AG08395 (cell line): ENCODE measurements at regions not wholly inside any gene's neighbourhood (a gene's known extent, or its start where the extent isn't known, plus 50 kb on each side); places are given as distances from the start of the nearest gene placed in this dataset.
"Not testable (repeated sequence)": the region's sequence is repeated elsewhere in the genome, so short reads cannot be mapped to it uniquely, and the experiment has no call there.

Experiments
- DNase-seq: peaks from one replicate; pipeline ENCODE4 v3.0.0; 2012; ENCODE audit warnings: mixed read lengths, low spot score

GRCh38 chr7:132030086-132030568 lies 473.7 kb upstream of the PODXL start:
- DNase-seq, result no peak

- DNase-seq, result no peak
Measured at GRCh38 chr7:132029369-132030085, 473.1 kb upstream of the PODXL start.

- no peak for DNase-seq
Measured at GRCh38 chr7:132028144-132028920, 471.9 kb upstream of the PODXL start.

- DNase-seq, result no peak
Measured at GRCh38 chr7:132024290-132024689, 467.9 kb upstream of the PODXL start.

- no peak for DNase-seq
Measured at GRCh38 chr7:132023466-132023865, 467.0 kb upstream of the PODXL start.

GRCh38 chr7:132022188-132022587 lies 465.8 kb upstream of the PODXL start:
- DNase-seq, result no peak

- DNase-seq, result no peak
Measured at GRCh38 chr7:132019703-132020102, 463.3 kb upstream of the PODXL start.

GRCh38 chr7:132009778-132010177 lies 453.4 kb upstream of the PODXL start:
- no peak for DNase-seq

- peak; percentile 61 for DNase-seq
Measured at GRCh38 chr7:132004529-132004928, 448.1 kb upstream of the PODXL start.

- DNase-seq, result no peak
Measured at GRCh38 chr7:132002343-132002968, 446.0 kb upstream of the PODXL start.

GRCh38 chr7:132001146-132001545 lies 444.7 kb upstream of the PODXL start:
- DNase-seq, result no peak

GRCh38 chr7:131999193-131999592 lies 442.8 kb upstream of the PODXL start:
- DNase-seq, result no peak

GRCh38 chr7:131995324-131995723 lies 438.9 kb upstream of the PODXL start:
- no peak for DNase-seq

GRCh38 chr7:131981069-131981468 lies 424.6 kb upstream of the PODXL start:
- DNase-seq, result not testable (repeated sequence)

GRCh38 chr7:131978118-131978517 lies 421.7 kb upstream of the PODXL start:
- DNase-seq, result not testable (repeated sequence)

- DNase-seq, result no peak
Measured at GRCh38 chr7:131976411-131976810, 420.0 kb upstream of the PODXL start.

GRCh38 chr7:131974671-131975070 lies 418.2 kb upstream of the PODXL start:
- no peak for DNase-seq

- no peak for DNase-seq
Measured at GRCh38 chr7:131972251-131972650, 415.8 kb upstream of the PODXL start.

- no peak for DNase-seq
Measured at GRCh38 chr7:131970602-131971001, 414.2 kb upstream of the PODXL start.

GRCh38 chr7:131969560-131969959 lies 413.1 kb upstream of the PODXL start:
- no peak for DNase-seq

- no peak for DNase-seq
Measured at GRCh38 chr7:131967216-131967730, 410.8 kb upstream of the PODXL start.

- DNase-seq, result no peak
Measured at GRCh38 chr7:131964203-131964602, 407.8 kb upstream of the PODXL start.
